ENCODE measurements at regions not wholly inside any gene's neighbourhood (a gene's known extent, or its start where the extent isn't known, plus 50 kb on each side); places are given as distances from the start of the nearest gene placed in this dataset.

DNA sequence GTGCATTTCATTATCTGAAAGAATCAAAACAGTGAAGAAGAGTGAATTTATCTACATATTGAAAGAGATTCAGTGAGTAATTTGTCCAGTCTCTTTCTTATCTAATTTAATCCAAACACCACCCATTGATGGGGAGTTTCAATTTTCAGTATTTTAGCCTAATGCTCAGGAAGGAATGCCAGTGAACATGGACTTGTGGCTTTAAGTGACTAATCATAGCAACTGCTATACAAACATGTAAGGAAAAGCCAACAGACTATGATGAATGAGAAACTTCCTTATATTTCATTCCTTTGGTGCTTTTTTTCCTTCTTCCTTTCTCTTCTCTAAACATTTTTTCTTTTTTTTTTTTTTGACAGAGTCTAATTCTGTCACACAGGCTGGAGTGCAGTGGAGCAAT, 885.8 kb downstream of the KCNJ2 start:
- TF ChIP-seq ESRRA (CRISPR knock-in tag; IDR thresholded peaks at IDR 0.05; ENCODE audit: borderline replicate concordance) (no peak), ATF1 (CRISPR knock-in tag; IDR thresholded peaks at IDR 0.05) (no peak), MYBL2 (CRISPR knock-in tag; IDR thresholded peaks at IDR 0.05) (no peak)
- TF ChIP-seq, protein P1, sequence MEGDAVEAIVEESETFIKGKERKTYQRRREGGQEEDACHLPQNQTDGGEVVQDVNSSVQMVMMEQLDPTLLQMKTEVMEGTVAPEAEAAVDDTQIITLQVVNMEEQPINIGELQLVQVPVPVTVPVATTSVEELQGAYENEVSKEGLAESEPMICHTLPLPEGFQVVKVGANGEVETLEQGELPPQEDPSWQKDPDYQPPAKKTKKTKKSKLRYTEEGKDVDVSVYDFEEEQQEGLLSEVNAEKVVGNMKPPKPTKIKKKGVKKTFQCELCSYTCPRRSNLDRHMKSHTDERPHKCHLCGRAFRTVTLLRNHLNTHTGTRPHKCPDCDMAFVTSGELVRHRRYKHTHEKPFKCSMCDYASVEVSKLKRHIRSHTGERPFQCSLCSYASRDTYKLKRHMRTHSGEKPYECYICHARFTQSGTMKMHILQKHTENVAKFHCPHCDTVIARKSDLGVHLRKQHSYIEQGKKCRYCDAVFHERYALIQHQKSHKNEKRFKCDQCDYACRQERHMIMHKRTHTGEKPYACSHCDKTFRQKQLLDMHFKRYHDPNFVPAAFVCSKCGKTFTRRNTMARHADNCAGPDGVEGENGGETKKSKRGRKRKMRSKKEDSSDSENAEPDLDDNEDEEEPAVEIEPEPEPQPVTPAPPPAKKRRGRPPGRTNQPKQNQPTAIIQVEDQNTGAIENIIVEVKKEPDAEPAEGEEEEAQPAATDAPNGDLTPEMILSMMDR (IDR thresholded peaks at IDR 0.05), result no peak
